DND-41 (cell line): ENCODE measurements at regions not wholly inside any gene's neighbourhood (a gene's known extent, or its start where the extent isn't known, plus 50 kb on each side); places are given as distances from the start of the nearest gene placed in this dataset.

Experiments used
- CTCF ChIP-seq: IDR thresholded peaks from 2 replicates; pipeline ENCODE4 v1.5.1; 2012; ENCODE audit warnings: borderline replicate concordance, low read length, moderate library complexity, mild to moderate bottlenecking; ENCODE audit not compliant: poor library complexity, severe bottlenecking; ENCODE audit errors: extremely low read depth
- EZH2 ChIP-seq: IDR thresholded peaks from 3 replicates; pipeline ENCODE4 v1.6.1; 2012; ENCODE audit warnings: borderline replicate concordance, low read depth, mild to moderate bottlenecking, moderate library complexity, low read length, inconsistent platforms; ENCODE audit not compliant: severe bottlenecking

GRCh38 chr14:40870252-40870651, 736.4 kb upstream of the LRFN5 start:
- TF ChIP-seq EZH2: no peak
- no peak for TF ChIP-seq CTCF
